ENCODE measurements at regions not wholly inside any gene's neighbourhood (a gene's known extent, or its start where the extent isn't known, plus 50 kb on each side); places are given as distances from the start of the nearest gene placed in this dataset.

DNA sequence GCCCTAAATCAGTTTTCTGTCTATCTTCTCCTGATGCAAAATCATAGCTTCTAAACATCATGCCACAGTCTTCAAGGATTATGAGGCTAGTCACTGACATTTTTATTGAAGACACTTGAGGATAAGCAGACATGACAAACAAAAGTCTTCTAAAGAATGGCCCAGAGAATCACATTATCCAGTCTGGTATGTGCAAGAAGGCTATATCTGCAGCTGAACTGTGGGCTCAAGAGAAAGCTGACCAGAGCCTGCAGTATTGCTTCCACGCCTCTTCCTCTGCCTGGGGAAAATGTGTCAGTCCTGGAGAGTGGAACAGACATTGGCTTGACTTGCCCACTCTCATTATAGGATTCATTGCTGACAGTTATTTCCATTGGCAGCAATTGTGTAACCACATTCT lies 553.5 kb downstream of the SPOCK3 start:
- Mint-ChIP-seq H3K36me3 (ENCODE audit: insufficient read depth, unreplicated experiment) (no peaks in the 10 kb centered on the region), H3K4me3 (ENCODE audit: low read depth, unreplicated experiment) (no peak overlapping the region), H3K27ac (ENCODE audit: unreplicated experiment) (no peak overlapping the region), H3K4me1 (ENCODE audit: low read depth, unreplicated experiment) (no peaks in the 10 kb centered on the region), H3K9me3 (ENCODE audit: low read depth, unreplicated experiment) (no peaks in the 10 kb centered on the region), H3K27me3 (ENCODE audit: unreplicated experiment) (no peaks in the 10 kb centered on the region)
- intact Hi-C loops (cut with micrococcal nuclease; ENCODE audit: unreplicated experiment): no loop called here
- DNase-seq: no peak
- CTCF ChIA-PET: no interaction called here
- TF ChIP-seq, protein P1, sequence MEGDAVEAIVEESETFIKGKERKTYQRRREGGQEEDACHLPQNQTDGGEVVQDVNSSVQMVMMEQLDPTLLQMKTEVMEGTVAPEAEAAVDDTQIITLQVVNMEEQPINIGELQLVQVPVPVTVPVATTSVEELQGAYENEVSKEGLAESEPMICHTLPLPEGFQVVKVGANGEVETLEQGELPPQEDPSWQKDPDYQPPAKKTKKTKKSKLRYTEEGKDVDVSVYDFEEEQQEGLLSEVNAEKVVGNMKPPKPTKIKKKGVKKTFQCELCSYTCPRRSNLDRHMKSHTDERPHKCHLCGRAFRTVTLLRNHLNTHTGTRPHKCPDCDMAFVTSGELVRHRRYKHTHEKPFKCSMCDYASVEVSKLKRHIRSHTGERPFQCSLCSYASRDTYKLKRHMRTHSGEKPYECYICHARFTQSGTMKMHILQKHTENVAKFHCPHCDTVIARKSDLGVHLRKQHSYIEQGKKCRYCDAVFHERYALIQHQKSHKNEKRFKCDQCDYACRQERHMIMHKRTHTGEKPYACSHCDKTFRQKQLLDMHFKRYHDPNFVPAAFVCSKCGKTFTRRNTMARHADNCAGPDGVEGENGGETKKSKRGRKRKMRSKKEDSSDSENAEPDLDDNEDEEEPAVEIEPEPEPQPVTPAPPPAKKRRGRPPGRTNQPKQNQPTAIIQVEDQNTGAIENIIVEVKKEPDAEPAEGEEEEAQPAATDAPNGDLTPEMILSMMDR (IDR thresholded peaks at IDR 0.05; ENCODE audit: unreplicated experiment): no peak
- no TSS peak for BruUV-seq (replicated peaks)

- Mint-ChIP-seq H3K4me1 (ENCODE audit: low read depth, unreplicated experiment) (no peaks in the 10 kb centered on the region), H3K36me3 (ENCODE audit: insufficient read depth, unreplicated experiment) (no peaks in the 10 kb centered on the region), H3K27ac (ENCODE audit: unreplicated experiment) (no peak overlapping the region), H3K9me3 (ENCODE audit: low read depth, unreplicated experiment) (no peaks in the 10 kb centered on the region), H3K27me3 (ENCODE audit: unreplicated experiment) (no peaks in the 10 kb centered on the region), H3K4me3 (ENCODE audit: low read depth, unreplicated experiment) (no peak overlapping the region)
- no peak for DNase-seq
- CTCF ChIA-PET: no interaction called here
- TF ChIP-seq, protein P1 (IDR thresholded peaks at IDR 0.05; ENCODE audit: unreplicated experiment): no peak
- BruUV-seq (replicated peaks): no TSS peak
- intact Hi-C loops (cut with micrococcal nuclease; ENCODE audit: unreplicated experiment): no loop called here
These were observed 552.1 kb downstream of the SPOCK3 start for GRCh38 chr4:166682200-166682599.

Data from Calu3 (cell line).